D341Med (cell line): ENCODE measurements at regions not wholly inside any gene's neighbourhood (a gene's known extent, or its start where the extent isn't known, plus 50 kb on each side); places are given as distances from the start of the nearest gene placed in this dataset.

Experiments
- DNase-seq: peaks from one replicate; pipeline ENCODE4 v3.0.0; 2012; ENCODE audit warnings: low spot score

DNA sequence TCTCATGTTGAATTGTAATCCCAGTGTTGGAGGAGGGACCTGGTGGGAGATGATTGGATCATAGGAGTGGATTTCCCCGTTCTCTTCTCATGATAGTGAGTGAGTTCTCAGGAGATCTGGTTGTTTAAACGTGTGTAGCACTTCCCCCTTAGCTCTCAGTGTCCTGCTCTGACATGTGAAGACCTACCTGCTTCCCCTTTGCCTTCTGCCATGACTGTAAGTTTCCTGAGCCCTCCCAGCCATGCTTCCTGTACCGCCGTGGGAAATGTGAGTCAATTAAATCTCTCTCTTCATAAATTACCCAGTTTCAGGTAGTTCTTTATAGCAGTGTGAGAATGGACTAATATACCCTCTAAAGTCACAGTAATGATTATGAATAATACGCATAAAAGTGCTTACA, 248.4 kb upstream of the LRRC7 start:
- DNase-seq = no peak

- DNase-seq = no peak
Observed at GRCh38 chr1:69320757-69321211, 246.9 kb upstream of the LRRC7 start.

DNA sequence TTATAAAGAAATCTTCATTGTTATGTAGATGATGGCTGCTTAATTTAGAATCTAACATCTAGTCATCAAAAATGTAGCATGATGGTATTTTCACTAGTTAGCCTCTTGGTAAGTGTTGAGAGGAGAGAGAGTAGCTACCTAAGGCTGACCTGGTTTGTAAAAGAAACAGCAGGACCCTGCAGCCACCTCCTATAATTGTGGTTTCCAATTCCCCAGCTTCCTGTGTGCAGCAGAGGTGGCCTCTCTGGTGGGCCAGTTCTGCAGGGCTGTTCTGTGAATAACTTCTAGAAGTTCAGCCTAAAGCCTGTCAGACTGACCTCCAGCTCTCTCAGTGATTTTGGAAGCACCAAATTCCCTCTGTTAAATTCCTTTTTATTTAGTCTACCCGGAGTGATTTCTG, 246.4 kb upstream of the LRRC7 start:
- DNase-seq = no peak

DNA sequence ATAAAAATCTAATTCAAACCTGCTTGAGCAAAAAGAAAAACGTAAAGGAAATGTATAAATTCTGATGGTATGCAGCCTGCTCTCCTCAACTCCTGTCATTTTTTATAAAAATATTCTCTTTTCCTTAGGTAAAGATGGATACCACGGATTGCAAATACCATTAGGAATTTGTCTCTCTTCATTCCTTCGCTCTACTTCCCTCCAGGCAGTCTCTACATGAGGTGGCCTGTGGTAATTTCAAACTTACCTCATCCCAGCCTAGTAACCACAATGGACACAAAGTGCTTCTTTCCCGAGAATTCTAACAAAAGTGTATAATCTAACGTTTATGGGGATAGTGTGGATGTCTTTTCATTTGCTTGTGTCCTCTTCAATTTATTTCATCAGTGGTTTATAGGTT, 239.5 kb upstream of the LRRC7 start:
- no peak for DNase-seq

DNA sequence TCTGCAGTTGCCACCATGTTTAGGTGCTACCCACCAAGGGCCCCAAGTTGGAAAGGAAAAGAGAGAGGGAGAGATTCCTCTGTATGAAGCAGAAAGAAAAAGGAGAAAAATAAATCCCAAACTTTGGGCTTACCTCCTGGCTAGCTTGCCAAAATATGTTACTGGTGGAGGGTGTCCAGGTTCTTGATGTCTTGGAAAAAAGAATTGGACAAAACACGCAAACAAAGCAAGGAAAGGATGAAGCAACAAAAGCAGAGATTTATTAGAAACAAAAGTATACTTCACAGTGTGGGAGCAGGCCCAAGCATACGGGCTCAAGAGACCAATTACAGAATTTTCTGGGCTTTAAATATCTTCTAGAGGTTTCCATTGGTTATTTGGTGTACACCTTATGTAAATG, 204.5 kb upstream of the LRRC7 start:
- DNase-seq = no peak

DNA sequence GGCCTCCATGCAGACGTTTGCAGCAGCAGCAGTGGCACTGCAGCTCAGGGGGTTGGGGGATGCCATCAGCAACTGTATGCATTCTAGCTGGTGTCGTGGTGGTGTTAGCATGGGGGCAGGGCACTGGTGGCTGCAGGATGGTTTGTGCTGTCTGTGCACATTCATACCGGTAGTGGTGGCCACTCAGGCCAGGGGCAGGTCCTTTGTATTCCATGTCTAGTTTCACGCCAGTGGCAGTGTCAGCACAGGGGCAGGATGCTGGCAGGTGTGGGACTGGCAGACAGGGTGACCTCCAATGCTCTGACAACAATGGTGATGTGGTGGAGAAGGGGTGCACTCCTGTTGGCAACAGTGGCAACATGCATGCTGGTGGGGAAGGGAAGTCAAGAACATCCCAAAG, 194.2 kb upstream of the LRRC7 start:
- DNase-seq = no peak

DNA sequence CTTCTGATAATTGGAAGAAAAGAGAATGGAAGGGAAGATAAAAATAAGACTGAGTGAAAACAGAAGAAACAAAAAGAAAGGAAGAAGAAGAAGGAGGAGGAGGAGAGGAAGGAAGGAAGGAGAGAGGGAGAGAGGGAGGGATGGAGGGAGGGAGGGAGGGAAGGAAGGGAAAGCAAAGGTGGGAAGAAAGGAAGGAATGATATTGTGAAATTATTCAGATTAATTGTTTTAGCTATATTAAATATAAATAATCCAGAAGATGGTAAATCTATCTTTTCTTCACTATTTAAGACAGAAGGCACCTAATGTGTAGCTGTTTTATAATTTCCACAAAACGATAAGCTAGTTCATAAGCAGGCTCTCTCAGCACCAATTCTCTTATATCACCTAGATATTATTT, 191.3 kb upstream of the LRRC7 start:
- no peak for DNase-seq

DNA sequence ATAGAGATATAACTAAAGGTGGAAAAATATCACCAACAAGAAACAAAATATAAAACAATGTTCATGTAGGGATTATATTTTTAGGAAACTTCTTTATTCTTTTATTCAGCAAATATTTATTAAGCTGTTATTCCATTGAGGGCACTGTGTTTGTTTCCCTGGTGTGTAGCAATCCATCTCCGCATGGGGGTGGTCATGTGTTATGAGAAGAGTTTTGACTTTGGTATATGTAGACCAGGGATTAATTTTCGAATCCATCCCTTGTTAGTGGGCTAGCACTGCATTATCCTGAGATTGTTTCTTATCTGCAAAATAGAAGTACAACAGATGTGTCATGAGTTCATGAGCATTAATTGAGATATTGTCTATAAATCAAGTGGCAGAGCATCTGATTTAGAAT, 190.2 kb upstream of the LRRC7 start:
- no peak for DNase-seq

- DNase-seq = no peak
Observed at GRCh38 chr1:69388044-69388443, 179.7 kb upstream of the LRRC7 start.

- no peak for DNase-seq
Observed at GRCh38 chr1:69400128-69400527, 167.6 kb upstream of the LRRC7 start.

- DNase-seq = no peak
Observed at GRCh38 chr1:69401879-69402278, 165.8 kb upstream of the LRRC7 start.

GRCh38 chr1:69403756-69404320, 163.9 kb upstream of the LRRC7 start:
- DNase-seq = no peak

GRCh38 chr1:69404486-69404885, 163.2 kb upstream of the LRRC7 start:
- no peak for DNase-seq

- DNase-seq = no peak
Observed at GRCh38 chr1:69406244-69406643, 161.5 kb upstream of the LRRC7 start.

DNA sequence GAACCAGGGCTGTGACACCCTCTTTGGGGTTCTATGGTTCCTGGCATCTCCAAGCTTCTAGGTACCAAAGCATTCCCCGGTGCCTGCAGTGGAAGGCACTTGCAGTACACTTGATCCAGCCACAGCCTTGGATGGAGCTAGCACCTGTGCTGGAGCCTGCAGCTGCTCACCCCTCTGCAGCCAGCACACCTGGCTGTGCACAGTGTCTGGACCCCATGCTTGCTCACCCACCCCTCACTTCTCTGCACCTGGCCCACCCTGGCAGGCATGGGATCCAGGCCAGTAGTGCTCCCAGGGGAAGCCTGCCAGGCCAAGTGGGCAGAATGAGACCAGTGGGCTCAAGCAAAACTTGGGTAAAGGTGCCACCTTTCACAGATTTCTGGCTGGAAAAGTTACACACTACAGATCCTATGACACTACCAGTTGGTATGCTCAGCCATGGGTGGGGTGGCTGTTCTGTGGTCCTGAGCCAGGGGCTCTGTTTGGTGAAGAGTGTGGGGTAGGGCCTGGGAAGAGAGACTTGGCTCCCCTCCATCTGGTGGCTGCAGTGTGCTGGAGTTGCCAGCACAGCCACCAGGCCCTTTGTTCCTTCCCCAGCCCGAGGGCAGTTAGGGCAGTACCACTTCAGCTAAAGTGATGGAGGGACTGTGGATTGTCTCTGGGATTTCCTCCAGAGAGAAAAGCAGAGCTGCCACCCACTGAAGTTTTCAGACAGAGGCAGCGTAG, 157.8 kb upstream of the LRRC7 start:
- no peak for DNase-seq

DNA sequence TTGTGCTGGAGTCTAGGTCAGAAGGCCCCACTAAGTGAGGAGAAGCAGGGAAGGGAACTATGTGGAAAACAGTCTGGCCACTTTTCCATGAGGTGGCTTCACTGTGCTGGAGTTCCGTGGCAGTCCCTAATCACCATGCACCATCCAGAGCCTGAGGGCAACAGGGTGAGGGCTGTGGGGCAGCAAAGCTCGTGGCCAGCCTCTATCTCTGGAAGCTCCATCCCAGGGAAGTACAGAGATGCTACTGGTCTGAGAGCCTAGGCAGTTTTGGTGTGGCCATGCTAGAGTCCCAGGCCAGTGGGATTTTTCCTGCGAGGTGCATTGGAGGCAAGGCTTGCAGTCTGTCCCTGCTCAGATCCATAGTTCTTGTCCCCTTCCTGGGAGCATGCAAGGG, 157.3 kb upstream of the LRRC7 start:
- DNase-seq = no peak

DNA sequence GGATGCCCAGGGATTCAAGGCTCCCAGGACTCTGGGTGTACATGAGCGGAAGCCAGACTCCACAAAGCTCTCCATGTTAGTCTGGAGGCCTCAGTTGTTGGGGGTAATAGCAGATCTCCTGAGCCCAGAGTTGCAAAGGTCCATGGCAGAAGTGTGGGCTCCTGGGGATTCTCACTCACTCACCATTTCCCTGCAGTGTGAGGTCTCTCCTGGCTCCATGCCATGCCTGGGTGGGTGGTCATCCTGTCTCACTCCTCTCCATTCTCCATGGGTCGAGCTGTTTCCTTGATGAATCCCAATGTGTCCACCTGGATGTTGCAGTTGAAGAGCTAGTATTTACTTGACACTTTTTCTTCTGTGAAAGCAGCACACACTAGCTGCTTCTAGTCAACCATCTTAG, 156.8 kb upstream of the LRRC7 start:
- DNase-seq = no peak

GRCh38 chr1:69411617-69412016, 156.1 kb upstream of the LRRC7 start:
- DNase-seq = no peak

GRCh38 chr1:69413129-69413528, 154.6 kb upstream of the LRRC7 start:
- no peak for DNase-seq

GRCh38 chr1:69414574-69414973, 153.1 kb upstream of the LRRC7 start:
- DNase-seq = no peak

DNA sequence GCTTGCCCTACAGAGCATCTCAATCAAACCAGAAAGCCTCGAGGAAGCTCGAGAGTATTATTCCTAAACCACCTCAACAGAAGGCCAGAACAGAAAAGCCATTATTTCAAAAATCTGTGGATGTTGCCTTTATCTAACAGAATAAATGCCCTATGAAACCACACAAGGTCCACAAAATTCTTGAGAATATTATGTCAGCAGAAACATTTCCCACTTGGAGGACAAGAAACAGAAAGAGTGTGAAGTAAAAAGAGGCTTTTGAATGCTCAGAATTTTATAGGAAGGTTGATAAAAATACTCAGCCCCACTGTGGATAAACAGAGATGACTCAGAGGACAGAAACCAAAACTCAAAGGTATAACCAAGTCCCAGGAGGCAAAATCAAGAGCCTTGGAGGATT, 146.4 kb upstream of the LRRC7 start:
- no peak for DNase-seq

DNA sequence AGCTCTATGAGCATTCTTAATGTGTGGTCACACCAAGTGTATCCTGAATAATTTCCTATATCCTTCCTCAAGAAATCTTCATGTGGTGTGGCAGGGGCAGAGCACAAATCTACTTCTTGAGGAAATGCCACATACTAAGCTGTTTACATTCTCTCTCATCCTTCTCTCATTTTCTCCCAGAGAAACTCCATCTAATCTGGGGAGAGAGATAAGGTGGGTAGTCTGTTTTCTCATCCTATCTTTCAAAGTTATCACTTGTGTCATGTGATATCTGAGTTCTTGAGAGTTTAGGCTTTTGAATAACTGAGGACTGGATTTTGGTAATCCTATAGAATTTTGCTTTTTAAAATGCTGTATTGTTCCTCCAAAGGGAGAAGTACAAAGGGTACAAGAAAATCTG, 141.9 kb upstream of the LRRC7 start:
- DNase-seq = no peak

GRCh38 chr1:69426401-69426800, 141.3 kb upstream of the LRRC7 start:
- DNase-seq = no peak

DNA sequence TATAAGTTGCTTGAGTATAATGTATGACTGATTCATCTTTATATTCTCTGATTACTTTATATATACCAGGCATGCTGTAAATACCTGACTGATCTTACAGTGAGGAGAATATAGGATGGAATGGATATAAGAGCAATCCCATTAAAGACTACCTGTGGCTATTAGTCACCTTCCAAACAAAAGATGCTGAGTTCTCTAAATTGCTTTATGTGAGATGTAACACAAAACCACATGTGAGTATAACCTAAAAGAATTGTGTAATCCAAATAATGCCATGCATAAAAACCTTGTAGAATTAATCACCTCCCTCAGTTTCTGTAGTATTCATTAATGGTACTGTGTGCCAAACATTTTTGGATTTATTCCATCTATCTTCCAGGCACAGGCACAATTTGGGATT, 134.6 kb upstream of the LRRC7 start:
- no peak for DNase-seq
